Naive thymus-derived CD4-positive, alpha-beta T cell (primary cell): ENCODE measurements at regions not wholly inside any gene's neighbourhood (a gene's known extent, or its start where the extent isn't known, plus 50 kb on each side); places are given as distances from the start of the nearest gene placed in this dataset.

ENCODE experiments used
- ATAC-seq: fragments of 150-1000 bp; cut with Tn5 transposase; 2 replicates; pipeline ENCODE4 v1.10.0; 2021; ENCODE audit warnings: mild to moderate bottlenecking, moderate library complexity
- CTCF ChIA-PET: fragments of 350-600 bp; sonication (Branson Sonifier 250); formaldehyde crosslinking; loops from one replicate; lab custom pipeline; 2021; ENCODE audit warnings: antibody characterized with exemption; lab: Charles Lee
- POLR2A ChIA-PET: fragments of 350-600 bp; sonication (Branson Sonifier 250); formaldehyde crosslinking; loops from one replicate; lab custom pipeline; 2021; ENCODE audit warnings: antibody characterized with exemption, inconsistent platforms; lab: Charles Lee
- DNase-seq, 9 donors: peaks; one replicate each; pipeline versions ENCODE4 v3.0.0 to v3.0.0-alpha.2; 2020 to 2022; ENCODE audit warnings: mixed read lengths in 1 of 9
- H3K27ac ChIP-seq: one replicate; pipeline ENCODE4 v1.7.0; 2013; ENCODE audit warnings: mild to moderate bottlenecking, low read depth, low read length, moderate library complexity
- H3K27me3 ChIP-seq, 2 donors: one replicate each; pipeline ENCODE4 v1.7.0; 2013; ENCODE audit warnings: low read length in 2 of 2, mild to moderate bottlenecking in 2 of 2, moderate library complexity in 2 of 2; ENCODE audit not compliant: control insufficient read depth in 2 of 2, insufficient read depth in 2 of 2
- H3K36me3 ChIP-seq, 3 experiments: 1 replicate in 2 of 3; 2 replicates in 1 of 3; pipeline ENCODE4 v1.7.0; 2013; ENCODE audit warnings: low read length in 3 of 3, mild to moderate bottlenecking in 3 of 3, moderate library complexity in 1 of 3; ENCODE audit not compliant: insufficient read depth in 3 of 3, control insufficient read depth in 2 of 3
- H3K4me1 ChIP-seq, 2 donors: one replicate each; pipeline ENCODE4 v1.7.0; 2013; ENCODE audit warnings: low read length in 2 of 2, mild to moderate bottlenecking in 2 of 2, moderate library complexity in 1 of 2; ENCODE audit not compliant: control insufficient read depth in 2 of 2, insufficient read depth in 2 of 2
- H3K4me3 ChIP-seq: 2 replicates; pipeline ENCODE4 v1.7.0; 2013; ENCODE audit warnings: mild to moderate bottlenecking, low read length
- H3K9me3 ChIP-seq, 3 experiments: 1 replicate in 2 of 3; 2 replicates in 1 of 3; pipeline ENCODE4 v1.7.0; 2013; ENCODE audit warnings: low read length in 3 of 3; ENCODE audit not compliant: control insufficient read depth in 2 of 3
- H3K27ac Mint-ChIP-seq, 9 donors: one replicate each; pipeline ENCODE4 v1.8.0; 2020 to 2022; ENCODE audit warnings: mixed read lengths in 9 of 9, mild to moderate bottlenecking in 8 of 9, moderate library complexity in 5 of 9, inconsistent platforms in 2 of 9
- H3K27me3 Mint-ChIP-seq, 5 donors: one replicate each; pipeline ENCODE4 v1.8.0; 2021 to 2022; ENCODE audit warnings: mixed read lengths in 5 of 5, mild to moderate bottlenecking in 1 of 5
- H3K36me3 Mint-ChIP-seq, 5 donors: one replicate each; pipeline ENCODE4 v1.8.0; 2020 to 2022; ENCODE audit warnings: mixed read lengths in 5 of 5, mild to moderate bottlenecking in 3 of 5, inconsistent platforms in 1 of 5
- H3K4me1 Mint-ChIP-seq, 7 donors: one replicate each; pipeline ENCODE4 v1.8.0; 2020 to 2022; ENCODE audit warnings: mixed read lengths in 7 of 7, mild to moderate bottlenecking in 3 of 7, inconsistent platforms in 1 of 7
- H3K4me3 Mint-ChIP-seq, 10 donors: one replicate each; pipeline ENCODE4 v1.8.0; 2020 to 2022; ENCODE audit warnings: mild to moderate bottlenecking in 10 of 10, mixed read lengths in 10 of 10, moderate library complexity in 6 of 10, inconsistent platforms in 2 of 10
- H3K9me3 Mint-ChIP-seq, 11 donors: one replicate each; pipeline ENCODE4 v1.8.0; 2020 to 2022; ENCODE audit warnings: mixed read lengths in 11 of 11, mild to moderate bottlenecking in 4 of 11, inconsistent platforms in 1 of 11, moderate library complexity in 1 of 11
- intact Hi-C, 2 donors: fragments of 100-400 bp; cut with micrococcal nuclease; formaldehyde crosslinking; loops; one replicate each; pipeline ENCODE4 v1.15.1; 2023

DNA sequence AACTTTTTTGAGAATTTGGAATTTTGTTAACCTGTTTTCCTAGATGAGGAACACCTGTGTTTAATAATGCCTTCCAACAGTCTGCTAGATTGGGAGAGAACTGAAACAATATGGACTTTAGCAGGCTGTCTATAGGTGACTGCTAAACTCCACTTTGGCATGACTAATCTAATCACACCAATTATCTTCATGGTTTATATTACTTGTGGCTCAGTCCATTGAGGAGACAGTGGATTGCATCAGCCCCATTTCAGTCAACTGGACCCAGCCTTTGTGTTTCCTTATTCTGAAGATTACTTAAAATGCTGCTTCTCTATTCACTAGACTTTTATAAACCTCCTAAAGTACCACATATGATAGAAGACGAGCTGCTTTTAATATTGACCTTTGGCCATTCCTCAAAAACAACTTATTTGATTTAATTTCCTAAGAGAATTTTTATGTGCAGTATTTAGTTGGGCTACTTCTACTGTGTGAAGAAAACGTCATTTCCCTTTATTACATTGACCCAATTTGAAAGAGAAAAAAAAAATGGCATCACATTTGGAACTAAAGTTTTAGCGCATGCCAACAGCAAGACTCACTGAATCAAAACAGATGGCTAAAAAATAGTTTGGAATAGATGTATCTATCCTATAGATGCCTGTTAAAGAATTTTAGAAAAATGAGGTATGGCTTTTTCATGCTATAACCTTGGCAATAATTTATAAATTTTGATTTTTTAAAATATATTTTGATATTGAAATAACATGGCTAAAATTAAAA, 295.8 kb downstream of the NDFIP2 start:
- Mint-ChIP-seq H3K36me3 (no peaks in the 10 kb centered on the region), H3K4me3 (no peak overlapping the region), H3K27ac (no peak overlapping the region), H3K27me3 (no peaks in the 10 kb centered on the region), H3K4me1 (no peaks in the 10 kb centered on the region), H3K9me3 (peaks cover 0 to 5% (median 0%) of the 10 kb centered on the region in 11 donors)
- no peak overlapping the region for H3K27ac ChIP-seq
- ChIA-PET CTCF (no interaction called here), POLR2A (no interaction called here)
- no peaks in the 10 kb centered on the region for H3K9me3 ChIP-seq
- no peak for DNase-seq
- no peaks in the 10 kb centered on the region for H3K27me3 ChIP-seq
- no peaks in the 10 kb centered on the region for H3K4me1 ChIP-seq
- H3K4me3 ChIP-seq: no peak overlapping the region
- no peak for ATAC-seq
- intact Hi-C loops: no loop called here
- no peaks in the 10 kb centered on the region for H3K36me3 ChIP-seq

DNA sequence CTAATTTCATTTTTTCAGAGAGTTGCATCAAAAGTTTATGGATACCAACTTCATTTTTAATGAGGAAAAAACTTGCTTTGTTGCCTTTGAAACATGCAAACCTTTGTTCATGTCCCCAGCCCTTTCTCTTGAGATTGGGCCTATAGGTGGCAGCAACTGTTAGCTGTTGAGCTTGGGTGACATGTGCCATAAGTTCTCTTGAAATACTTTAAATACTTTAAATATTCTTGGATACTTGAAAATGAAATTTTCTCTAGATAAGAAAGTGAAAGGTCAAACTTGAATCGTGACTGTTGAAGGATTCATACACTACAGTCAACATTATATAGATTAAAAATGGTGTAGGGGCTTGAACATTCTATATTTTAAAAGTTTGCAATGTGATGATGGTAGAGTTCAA, 294.9 kb downstream of the NDFIP2 start:
- POLR2A ChIA-PET: no interaction called here
- Histone ChIP-seq H3K9me3 (no peaks in the 10 kb centered on the region), H3K27ac (no peak overlapping the region), H3K36me3 (no peaks in the 10 kb centered on the region), H3K27me3 (no peaks in the 10 kb centered on the region), H3K4me1 (no peaks in the 10 kb centered on the region), H3K4me3 (no peak overlapping the region)
- intact Hi-C loops: no loop called here
- Mint-ChIP-seq H3K27me3 (no peaks in the 10 kb centered on the region), H3K9me3 (peaks cover 0 to 11% (median 2%) of the 10 kb centered on the region in 11 donors), H3K4me1 (no peaks in the 10 kb centered on the region), H3K36me3 (no peaks in the 10 kb centered on the region), H3K4me3 (no peak overlapping the region), H3K27ac (no peak overlapping the region)
- CTCF ChIA-PET: no interaction called here
- ATAC-seq (no peak), DNase-seq (no peak)

DNA sequence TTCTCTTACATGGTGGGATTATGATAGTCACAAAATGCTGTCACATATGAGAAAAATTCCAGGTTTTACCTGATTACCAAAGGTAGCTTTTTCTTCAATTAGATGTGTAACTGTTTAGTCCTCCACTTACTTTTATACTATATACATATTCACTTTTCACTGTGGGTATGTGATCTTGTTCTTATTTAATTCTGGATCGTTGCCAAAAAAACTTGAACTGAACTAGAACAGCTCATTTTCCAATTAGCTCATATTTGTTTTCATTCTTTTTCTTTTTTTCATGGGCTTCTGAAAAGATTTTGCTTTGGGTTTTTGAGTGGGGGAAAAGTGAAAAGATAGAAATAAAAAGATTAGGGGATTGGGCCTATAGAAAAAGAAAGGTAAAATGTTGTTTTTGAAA, 291.9 kb downstream of the NDFIP2 start:
- intact Hi-C loops: no loop called here
- no peak overlapping the region for H3K4me3 ChIP-seq
- Mint-ChIP-seq H3K27ac (no peak overlapping the region), H3K4me3 (no peak overlapping the region), H3K4me1 (no peaks in the 10 kb centered on the region), H3K9me3 (peaks cover 0 to 11% (median 3%) of the 10 kb centered on the region in 11 donors), H3K36me3 (no peaks in the 10 kb centered on the region), H3K27me3 (no peaks in the 10 kb centered on the region)
- CTCF ChIA-PET: no interaction called here
- H3K27ac ChIP-seq: no peak overlapping the region
- DNase-seq: no peak
- POLR2A ChIA-PET: no interaction called here
- H3K27me3 ChIP-seq: no peaks in the 10 kb centered on the region
- H3K4me1 ChIP-seq: no peaks in the 10 kb centered on the region
- no peak for ATAC-seq
- no peaks in the 10 kb centered on the region for H3K9me3 ChIP-seq
- H3K36me3 ChIP-seq: no peaks in the 10 kb centered on the region

DNA sequence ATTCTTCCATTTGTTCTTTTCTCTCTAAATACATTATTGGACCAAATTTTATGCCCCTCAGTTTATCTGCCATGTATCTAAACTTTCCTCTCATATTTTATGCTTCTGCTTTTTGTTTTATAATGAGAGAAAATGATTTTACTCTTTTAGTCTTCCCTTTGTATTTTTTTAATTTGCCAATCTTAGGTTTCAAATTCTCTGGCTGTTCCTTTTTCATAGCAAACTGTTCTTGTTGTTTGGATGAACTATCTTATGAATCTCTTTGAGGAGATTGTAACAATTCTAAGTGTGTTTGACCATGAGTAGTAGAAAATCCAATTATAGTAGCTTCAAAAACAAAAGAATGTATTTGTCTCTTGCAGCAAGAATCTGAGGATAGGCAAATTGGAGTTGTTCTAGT, 290.5 kb downstream of the NDFIP2 start:
- ATAC-seq: no peak

DNA sequence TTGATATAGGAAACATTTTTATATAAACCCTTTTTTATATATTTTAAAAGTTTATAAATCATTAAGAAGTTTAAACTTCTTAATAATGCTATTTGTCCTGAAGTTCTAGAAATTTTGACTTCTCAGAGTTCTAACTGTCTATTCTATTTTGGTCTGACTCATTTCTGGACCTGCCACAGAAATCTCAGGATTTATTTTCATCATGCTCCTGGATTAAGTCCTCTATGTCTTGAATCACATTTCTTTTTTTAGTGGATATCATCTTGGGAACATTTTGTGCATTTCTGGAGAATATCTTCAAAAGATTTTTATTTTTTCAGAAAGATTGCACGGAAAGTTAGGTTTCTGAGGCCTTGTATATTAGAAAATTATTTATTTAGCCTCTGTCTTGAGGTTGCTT, 289.1 kb downstream of the NDFIP2 start:
- ATAC-seq (no peak), DNase-seq (no peak)
- ChIA-PET CTCF (interaction anchor here (0.6 kb wide), 1 partner anchor 43 kb away, joined by 3 read pairs; no protein-coding TSS in a partner anchor), POLR2A (no interaction called here)
- Histone ChIP-seq H3K9me3 (no peaks in the 10 kb centered on the region), H3K4me1 (no peaks in the 10 kb centered on the region), H3K27ac (no peak overlapping the region), H3K27me3 (no peaks in the 10 kb centered on the region), H3K4me3 (no peak overlapping the region), H3K36me3 (no peaks in the 10 kb centered on the region)
- Mint-ChIP-seq H3K36me3 (no peaks in the 10 kb centered on the region), H3K9me3 (peaks cover 0 to 11% (median 5%) of the 10 kb centered on the region in 11 donors), H3K27ac (no peak overlapping the region), H3K4me1 (no peaks in the 10 kb centered on the region), H3K27me3 (no peaks in the 10 kb centered on the region), H3K4me3 (no peak overlapping the region)
- intact Hi-C loops: no loop called here

More for the DNA sequence above, 290.5 kb downstream of the NDFIP2 start:
- ChIA-PET CTCF (no interaction called here), POLR2A (no interaction called here)
- H3K36me3 Mint-ChIP-seq: no peaks in the 10 kb centered on the region
- Histone ChIP-seq H3K36me3 (no peaks in the 10 kb centered on the region), H3K9me3 (no peaks in the 10 kb centered on the region), H3K4me3 (no peak overlapping the region), H3K27me3 (no peaks in the 10 kb centered on the region), H3K27ac (no peak overlapping the region), H3K4me1 (no peaks in the 10 kb centered on the region)
- no peaks in the 10 kb centered on the region for H3K27me3 Mint-ChIP-seq
- no peak overlapping the region for H3K27ac Mint-ChIP-seq
- no peak overlapping the region for H3K4me3 Mint-ChIP-seq
- no peaks in the 10 kb centered on the region for H3K4me1 Mint-ChIP-seq
- DNase-seq: no peak
- intact Hi-C loops: no loop called here
- H3K9me3 Mint-ChIP-seq: peaks cover 0 to 11% (median 3%) of the 10 kb centered on the region in 11 donors

DNA sequence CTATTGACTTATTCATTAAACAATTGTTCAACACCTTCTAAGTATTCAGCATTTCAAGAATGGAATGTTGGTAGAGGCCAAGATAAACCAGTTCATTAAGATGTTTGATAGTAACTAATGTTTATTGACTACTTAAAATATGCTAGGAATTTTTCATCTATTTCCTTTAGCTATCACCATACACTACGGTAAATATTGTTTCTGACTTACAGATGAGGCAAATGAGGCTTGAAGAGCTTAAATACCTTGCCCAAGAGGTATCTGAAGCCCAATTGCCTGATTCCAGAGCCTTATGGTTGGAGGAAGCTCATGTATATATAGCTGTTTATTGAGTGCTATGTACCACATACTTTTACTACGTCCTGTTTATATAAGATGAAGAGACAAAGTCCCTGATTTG, 286.2 kb downstream of the NDFIP2 start:
- no peak overlapping the region for H3K4me3 Mint-ChIP-seq
- Histone ChIP-seq H3K27ac (no peak overlapping the region), H3K27me3 (no peaks in the 10 kb centered on the region), H3K9me3 (no peaks in the 10 kb centered on the region), H3K36me3 (no peaks in the 10 kb centered on the region), H3K4me1 (no peaks in the 10 kb centered on the region), H3K4me3 (no peak overlapping the region)
- POLR2A ChIA-PET: no interaction called here
- ATAC-seq (no peak), DNase-seq (no peak)
- CTCF ChIA-PET: no interaction called here
- H3K27ac Mint-ChIP-seq: no peak overlapping the region
- no peaks in the 10 kb centered on the region for H3K27me3 Mint-ChIP-seq
- intact Hi-C loops: no loop called here
- no peaks in the 10 kb centered on the region for H3K36me3 Mint-ChIP-seq
- H3K4me1 Mint-ChIP-seq: no peaks in the 10 kb centered on the region
- peaks cover 0 to 21% (median 5%) of the 10 kb centered on the region in 11 donors for H3K9me3 Mint-ChIP-seq

DNA sequence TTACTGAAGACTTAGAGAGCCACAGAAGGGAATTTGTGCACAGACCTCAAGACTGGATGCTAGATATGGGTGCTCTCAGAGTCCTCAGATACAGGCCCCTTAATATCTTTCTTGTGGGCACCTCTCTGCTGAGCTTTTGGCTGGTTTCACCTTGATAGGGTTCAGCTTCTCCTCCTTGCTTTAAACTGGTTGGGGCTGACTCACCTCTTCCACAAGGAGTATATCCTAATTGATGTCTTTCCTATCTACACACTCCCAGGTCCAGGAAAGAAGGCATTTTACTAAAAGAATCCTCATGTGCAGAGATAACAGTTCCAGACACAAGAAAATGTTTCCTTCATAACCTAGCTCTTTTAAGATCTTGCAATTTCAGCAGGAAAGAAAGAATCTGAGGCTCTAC, 284.4 kb downstream of the NDFIP2 start:
- no peak for ATAC-seq
- no peak overlapping the region for H3K27ac Mint-ChIP-seq
- intact Hi-C loops: no loop called here
- no peak for DNase-seq
- no peak overlapping the region for H3K4me3 Mint-ChIP-seq
- POLR2A ChIA-PET: no interaction called here
- peaks cover 0 to 26% (median 4%) of the 10 kb centered on the region in 11 donors for H3K9me3 Mint-ChIP-seq
- H3K4me3 ChIP-seq: no peak overlapping the region
- H3K27me3 Mint-ChIP-seq: no peaks in the 10 kb centered on the region
- no peaks in the 10 kb centered on the region for H3K36me3 ChIP-seq
- no peaks in the 10 kb centered on the region for H3K9me3 ChIP-seq
- CTCF ChIA-PET: no interaction called here
- H3K27me3 ChIP-seq: no peaks in the 10 kb centered on the region
- no peaks in the 10 kb centered on the region for H3K36me3 Mint-ChIP-seq
- no peaks in the 10 kb centered on the region for H3K4me1 ChIP-seq
- H3K27ac ChIP-seq: no peak overlapping the region
- no peaks in the 10 kb centered on the region for H3K4me1 Mint-ChIP-seq
